ENCODE measurements at regions not wholly inside any gene's neighbourhood (a gene's known extent, or its start where the extent isn't known, plus 50 kb on each side); places are given as distances from the start of the nearest gene placed in this dataset.
"Not testable (repeated sequence)": the region's sequence is repeated elsewhere in the genome, so short reads cannot be mapped to it uniquely, and the experiment has no call there.

GRCh38 chr3:39707314-39707909 lies 102.0 kb upstream of the MYRIP start:
- no peak overlapping the region for H3K27ac ChIP-seq
- peak; percentile 31 for TF ChIP-seq CTCF (IDR thresholded peaks at IDR 0.05; ENCODE audit: low read depth, low read length)
- no peaks in the 10 kb centered on the region for H3K9me3 ChIP-seq (ENCODE audit: severe bottlenecking)
- DNase-seq, result no peak
- peaks cover 9% of the 10 kb centered on the region for H3K27me3 ChIP-seq (ENCODE audit: insufficient read depth, low read depth, severe bottlenecking)
- H3K4me3 ChIP-seq (ENCODE audit: low read depth, low read length), result no peak overlapping the region
- H3K36me3 ChIP-seq, result no peaks in the 10 kb centered on the region

GRCh38 chr3:39712413-39713048 lies 96.9 kb upstream of the MYRIP start:
- Histone ChIP-seq H3K27me3 (ENCODE audit: insufficient read depth, low read depth, severe bottlenecking) (peaks cover 9% of the 10 kb centered on the region), H3K36me3 (no peaks in the 10 kb centered on the region), H3K4me3 (ENCODE audit: low read depth, low read length) (no peak overlapping the region), H3K9me3 (ENCODE audit: severe bottlenecking) (no peaks in the 10 kb centered on the region), H3K27ac (no peak overlapping the region)
- TF ChIP-seq CTCF (IDR thresholded peaks at IDR 0.05; ENCODE audit: low read depth, low read length), result no peak
- no peak for DNase-seq

- not testable (repeated sequence) for H3K9me3 ChIP-seq (ENCODE audit: severe bottlenecking); H3K27ac ChIP-seq; H3K36me3 ChIP-seq; H3K4me3 ChIP-seq (ENCODE audit: low read depth, low read length); H3K27me3 ChIP-seq (ENCODE audit: insufficient read depth, low read depth, severe bottlenecking); DNase-seq
Measured at GRCh38 chr3:39713341-39713740, 96.1 kb upstream of the MYRIP start.

GRCh38 chr3:39716849-39717248 lies 92.6 kb upstream of the MYRIP start:
- H3K27me3 ChIP-seq (ENCODE audit: insufficient read depth, low read depth, severe bottlenecking), result no peaks in the 10 kb centered on the region
- H3K4me3 ChIP-seq (ENCODE audit: low read depth, low read length), result no peak overlapping the region
- no peak for DNase-seq
- TF ChIP-seq CTCF (IDR thresholded peaks at IDR 0.05; ENCODE audit: low read depth, low read length), result no peak
- no peaks in the 10 kb centered on the region for H3K36me3 ChIP-seq
- no peaks in the 10 kb centered on the region for H3K9me3 ChIP-seq (ENCODE audit: severe bottlenecking)
- H3K27ac ChIP-seq, result no peak overlapping the region

GRCh38 chr3:39718674-39719595 lies 90.5 kb upstream of the MYRIP start:
- no peak overlapping the region for H3K4me3 ChIP-seq (ENCODE audit: low read depth, low read length)
- TF ChIP-seq CTCF (IDR thresholded peaks at IDR 0.05; ENCODE audit: low read depth, low read length), result no peak
- no peak overlapping the region for H3K27ac ChIP-seq
- DNase-seq, result no peak
- H3K9me3 ChIP-seq (ENCODE audit: severe bottlenecking), result no peaks in the 10 kb centered on the region
- no peaks in the 10 kb centered on the region for H3K27me3 ChIP-seq (ENCODE audit: insufficient read depth, low read depth, severe bottlenecking)
- H3K36me3 ChIP-seq, result no peaks in the 10 kb centered on the region

- no peak for DNase-seq
- no peak overlapping the region for H3K4me3 ChIP-seq (ENCODE audit: low read depth, low read length)
- TF ChIP-seq CTCF (IDR thresholded peaks at IDR 0.05; ENCODE audit: low read depth, low read length), result no peak
- H3K27me3 ChIP-seq (ENCODE audit: insufficient read depth, low read depth, severe bottlenecking), result no peaks in the 10 kb centered on the region
- no peak overlapping the region for H3K27ac ChIP-seq
- no peaks in the 10 kb centered on the region for H3K9me3 ChIP-seq (ENCODE audit: severe bottlenecking)
- no peaks in the 10 kb centered on the region for H3K36me3 ChIP-seq
Measured at GRCh38 chr3:39721076-39721475, 88.3 kb upstream of the MYRIP start.
